AG09319 (cell line): ENCODE measurements at regions not wholly inside any gene's neighbourhood (a gene's known extent, or its start where the extent isn't known, plus 50 kb on each side); places are given as distances from the start of the nearest gene placed in this dataset.
"Not testable (repeated sequence)": the region's sequence is repeated elsewhere in the genome, so short reads cannot be mapped to it uniquely, and the experiment has no call there.

Experiments
- DNase-seq: peaks from one replicate; pipeline ENCODE4 v3.0.0-alpha.2; 2010; ENCODE audit warnings: low read depth; ENCODE audit errors: extremely low read depth
- TF ChIP-seq, protein P1 (sequence below): IDR thresholded peaks from 2 replicates; pipeline ENCODE4 v1.5.1; 2011; ENCODE audit warnings: low read depth, mild to moderate bottlenecking, inconsistent platforms, low read length, moderate library complexity

DNA sequence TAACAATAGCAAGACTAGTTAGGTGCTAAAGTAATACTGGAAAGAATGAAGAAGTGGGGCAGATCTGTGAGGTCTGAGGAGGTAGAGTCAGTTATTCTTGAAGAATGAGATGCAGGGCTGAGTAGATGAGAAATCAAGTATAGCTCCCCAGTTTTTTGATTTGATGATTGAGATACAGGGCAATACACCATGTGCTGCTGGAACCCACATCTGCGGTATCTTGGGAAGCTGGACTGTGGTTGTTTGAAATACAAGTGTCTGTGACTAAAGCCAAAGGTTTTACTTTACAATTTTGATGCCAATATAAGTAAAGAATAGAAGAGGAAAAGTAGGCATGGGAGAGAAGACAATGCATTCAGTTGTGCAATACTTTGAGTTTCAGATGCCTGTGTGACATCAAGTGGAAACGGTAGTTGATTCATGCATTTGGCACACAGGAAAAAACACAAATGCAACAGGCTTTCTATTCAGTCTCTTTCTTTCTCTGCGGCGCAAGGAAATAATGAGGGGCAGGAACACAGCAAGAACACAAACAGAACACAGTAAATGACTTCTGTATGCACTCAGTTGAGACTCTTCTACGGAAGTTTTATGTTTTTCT is 190.2 kb upstream of the SLC38A2 start:
- TF ChIP-seq, protein P1, sequence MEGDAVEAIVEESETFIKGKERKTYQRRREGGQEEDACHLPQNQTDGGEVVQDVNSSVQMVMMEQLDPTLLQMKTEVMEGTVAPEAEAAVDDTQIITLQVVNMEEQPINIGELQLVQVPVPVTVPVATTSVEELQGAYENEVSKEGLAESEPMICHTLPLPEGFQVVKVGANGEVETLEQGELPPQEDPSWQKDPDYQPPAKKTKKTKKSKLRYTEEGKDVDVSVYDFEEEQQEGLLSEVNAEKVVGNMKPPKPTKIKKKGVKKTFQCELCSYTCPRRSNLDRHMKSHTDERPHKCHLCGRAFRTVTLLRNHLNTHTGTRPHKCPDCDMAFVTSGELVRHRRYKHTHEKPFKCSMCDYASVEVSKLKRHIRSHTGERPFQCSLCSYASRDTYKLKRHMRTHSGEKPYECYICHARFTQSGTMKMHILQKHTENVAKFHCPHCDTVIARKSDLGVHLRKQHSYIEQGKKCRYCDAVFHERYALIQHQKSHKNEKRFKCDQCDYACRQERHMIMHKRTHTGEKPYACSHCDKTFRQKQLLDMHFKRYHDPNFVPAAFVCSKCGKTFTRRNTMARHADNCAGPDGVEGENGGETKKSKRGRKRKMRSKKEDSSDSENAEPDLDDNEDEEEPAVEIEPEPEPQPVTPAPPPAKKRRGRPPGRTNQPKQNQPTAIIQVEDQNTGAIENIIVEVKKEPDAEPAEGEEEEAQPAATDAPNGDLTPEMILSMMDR: no peak
- peak; percentile 66 for DNase-seq

DNA sequence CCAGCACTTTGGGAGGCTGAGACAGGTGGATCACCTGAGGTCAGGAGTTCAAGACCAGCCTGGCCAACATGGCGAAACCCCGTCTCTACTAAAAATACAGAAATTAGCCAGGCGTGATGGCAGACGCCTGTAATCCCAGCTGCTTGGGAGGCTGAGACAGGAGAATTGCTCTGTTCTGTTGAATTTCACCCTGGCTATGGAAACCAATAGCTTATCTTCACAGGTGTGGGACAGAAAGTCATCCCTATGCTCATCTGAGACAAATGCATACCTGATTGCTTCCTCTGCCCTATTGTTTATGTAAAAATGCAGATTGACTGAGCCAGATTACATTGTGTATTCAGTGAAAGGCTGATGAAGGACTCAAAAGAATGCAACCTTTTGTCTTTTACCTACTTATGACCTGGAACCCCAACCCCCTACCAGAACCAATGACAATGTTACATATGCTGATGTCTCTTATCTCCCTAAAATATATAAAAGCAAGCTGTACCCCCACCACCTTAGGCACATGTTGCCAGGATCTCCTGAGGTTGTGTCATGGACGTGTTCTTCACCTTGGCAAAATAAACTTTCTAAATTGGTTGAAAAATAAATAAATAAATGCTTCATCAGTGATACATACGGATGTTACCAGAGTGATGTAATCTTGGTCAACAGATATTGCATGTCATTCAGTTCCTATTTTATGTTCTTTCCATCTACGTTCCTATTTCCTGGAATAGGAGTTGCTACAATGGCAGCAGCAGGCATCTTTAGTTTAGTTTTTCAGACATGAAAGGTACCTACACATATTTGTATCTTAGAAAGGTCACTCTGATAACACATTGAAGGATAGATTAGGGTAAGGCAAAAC is 189.4 kb upstream of the SLC38A2 start:
- not testable (repeated sequence) for DNase-seq

DNA sequence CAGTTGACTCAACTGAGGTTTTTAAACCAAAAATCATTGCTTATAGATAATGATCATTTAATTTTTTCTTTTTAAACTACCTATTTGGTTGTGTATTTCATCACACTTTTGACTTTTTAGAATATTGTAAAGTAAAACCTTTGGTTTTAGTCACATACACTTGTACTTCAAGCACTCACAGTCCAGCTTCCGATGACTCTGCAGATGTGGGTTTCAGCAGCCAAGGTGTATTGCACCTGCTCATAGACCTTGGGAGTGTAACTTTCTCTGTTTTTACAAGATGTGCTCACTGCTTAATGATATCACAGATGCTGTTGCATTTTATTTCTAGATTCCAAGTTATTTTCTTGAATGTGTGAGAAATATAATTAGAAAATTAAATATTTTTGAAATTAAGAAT is 188.3 kb upstream of the SLC38A2 start:
- DNase-seq: no peak
- TF ChIP-seq, protein P1: no peak

DNA sequence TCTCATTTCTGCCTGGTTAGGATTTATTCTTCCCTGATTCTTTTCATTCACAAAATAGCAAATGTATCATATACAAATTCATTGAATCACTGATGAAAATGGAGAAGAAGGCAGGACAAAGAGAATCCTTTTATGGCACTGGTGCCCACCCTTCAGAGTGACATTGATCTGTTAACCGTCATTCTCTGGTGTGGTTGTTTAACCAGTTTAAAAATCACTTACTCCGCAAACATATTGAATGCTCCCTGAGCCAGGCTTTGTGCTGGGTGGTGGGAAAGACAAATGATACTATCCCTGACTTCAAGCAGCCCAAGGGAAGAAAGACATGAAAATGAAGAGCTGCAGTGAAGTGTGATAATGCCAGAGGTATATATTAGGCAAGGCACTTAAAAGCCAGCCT is 187.5 kb upstream of the SLC38A2 start:
- TF ChIP-seq, protein P1: no peak
- DNase-seq: no peak

DNA sequence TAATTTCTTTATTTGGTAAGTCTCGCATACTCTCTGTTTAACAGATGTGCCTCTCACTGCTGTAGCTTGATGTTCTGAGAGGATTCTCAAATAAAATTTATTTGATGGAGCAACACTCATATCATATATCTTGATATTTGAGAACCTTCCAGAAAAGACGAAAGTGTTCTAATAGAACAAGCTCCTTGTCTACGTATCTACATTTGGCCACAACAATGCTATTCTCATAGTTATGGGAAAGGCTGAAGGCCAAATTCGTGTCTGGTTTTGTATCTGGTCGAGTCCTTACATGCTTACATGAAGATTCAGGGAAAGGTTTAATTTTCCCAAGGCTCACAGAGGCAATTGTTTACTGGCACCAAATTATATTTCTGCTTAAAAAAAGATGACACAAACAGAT is 186.7 kb upstream of the SLC38A2 start:
- TF ChIP-seq, protein P1: no peak
- DNase-seq: peak; percentile 74

DNA sequence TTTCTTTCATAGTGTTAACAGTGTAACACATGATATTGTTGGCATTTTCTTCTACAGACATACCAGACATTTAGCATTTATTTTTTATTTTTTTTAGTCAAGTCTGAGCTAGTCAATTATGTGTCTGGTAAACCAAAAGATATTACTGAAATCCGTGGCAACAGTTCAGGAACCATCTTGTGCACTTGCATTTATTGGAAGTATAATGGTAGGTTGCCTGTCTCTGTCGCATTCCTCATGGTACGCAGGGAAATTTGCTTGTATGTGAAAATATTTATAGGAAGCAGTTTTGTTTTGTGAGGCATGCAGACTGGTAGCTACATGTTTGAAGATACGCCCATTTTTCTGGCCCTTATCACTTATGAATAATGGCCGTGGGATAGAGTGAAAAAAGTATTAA is 186.1 kb upstream of the SLC38A2 start:
- TF ChIP-seq, protein P1: no peak
- DNase-seq: no peak

DNA sequence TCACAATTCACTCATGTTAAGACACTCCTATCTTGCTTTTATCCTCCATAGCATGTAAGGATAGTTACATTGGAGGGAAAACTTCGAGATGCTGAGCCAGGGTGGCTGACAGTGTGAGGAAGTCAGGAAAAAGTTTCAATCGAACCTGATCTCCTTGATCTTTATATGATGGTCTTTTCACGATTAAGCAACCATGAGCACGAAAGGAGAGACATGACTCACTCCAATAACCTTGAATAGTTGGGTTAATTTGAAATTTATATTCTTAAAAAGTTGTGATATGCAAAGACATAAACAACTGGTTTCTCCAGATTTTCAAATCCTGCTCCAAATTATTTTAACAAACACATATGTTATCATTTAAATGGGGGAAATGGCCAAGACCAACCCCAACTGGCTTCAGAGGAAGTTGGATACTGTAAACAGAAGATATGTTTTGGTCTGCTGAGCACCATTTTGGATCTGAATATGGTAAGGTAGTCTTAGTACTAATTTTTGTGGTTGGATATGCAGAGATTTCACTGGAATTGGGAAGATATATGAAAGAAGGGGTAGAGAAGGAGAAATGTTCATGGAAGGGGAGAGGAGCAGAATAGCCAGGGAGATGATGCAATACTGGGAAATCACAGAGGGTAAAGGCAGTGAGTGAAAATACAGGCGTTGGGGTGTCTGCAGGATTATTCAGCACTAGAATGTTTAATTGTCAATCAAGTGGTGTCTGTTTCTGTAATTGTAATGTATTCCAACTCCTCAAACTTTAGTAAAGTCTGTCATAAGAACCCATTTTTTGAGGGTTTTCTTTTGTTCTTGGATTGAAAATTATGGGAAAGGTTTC is 185.2 kb upstream of the SLC38A2 start:
- peak; percentile 93 for DNase-seq
- TF ChIP-seq, protein P1: no peak
